ENCODE measurements at regions not wholly inside any gene's neighbourhood (a gene's known extent, or its start where the extent isn't known, plus 50 kb on each side); places are given as distances from the start of the nearest gene placed in this dataset.

DNA sequence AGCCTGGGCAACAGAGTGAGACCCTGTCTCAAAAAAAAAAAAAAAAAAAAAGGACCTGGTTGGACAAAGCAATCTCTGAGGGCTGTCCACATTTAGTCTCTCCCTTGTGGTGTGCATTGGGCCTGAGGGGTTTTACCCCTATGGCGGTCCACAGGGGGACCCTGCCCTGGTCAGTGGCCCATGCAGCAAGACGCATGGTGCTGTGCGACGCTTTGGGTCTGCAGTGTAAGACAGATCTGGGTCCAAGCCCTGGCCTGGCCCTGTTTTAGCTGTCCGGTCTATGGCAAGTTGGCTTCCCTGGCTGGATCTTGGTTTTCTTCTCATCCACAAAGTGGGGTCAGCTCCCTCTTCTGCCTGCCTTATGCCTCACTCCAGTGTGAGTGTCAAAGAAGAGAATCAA, 123.2 kb upstream of the NLRP1 start:
- H3K36me3 Mint-ChIP-seq, result no peaks in the 10 kb centered on the region
- no peaks in the 10 kb centered on the region for H3K4me1 Mint-ChIP-seq
- H3K27me3 Mint-ChIP-seq (ENCODE audit: low read depth), result peaks cover 39% of the 10 kb centered on the region
- DNase-seq (ENCODE audit: low spot score in 2 of 2, unreplicated experiment in 2 of 2), result no peak
- H3K9me3 Mint-ChIP-seq, result peaks cover under 1% of the 10 kb centered on the region
- TF ChIP-seq CTCF (IDR thresholded peaks at IDR 0.05; ENCODE audit: unreplicated experiment), result no peak
- no peak overlapping the region for H3K27ac Mint-ChIP-seq
- no peak overlapping the region for H3K4me3 Mint-ChIP-seq

DNA sequence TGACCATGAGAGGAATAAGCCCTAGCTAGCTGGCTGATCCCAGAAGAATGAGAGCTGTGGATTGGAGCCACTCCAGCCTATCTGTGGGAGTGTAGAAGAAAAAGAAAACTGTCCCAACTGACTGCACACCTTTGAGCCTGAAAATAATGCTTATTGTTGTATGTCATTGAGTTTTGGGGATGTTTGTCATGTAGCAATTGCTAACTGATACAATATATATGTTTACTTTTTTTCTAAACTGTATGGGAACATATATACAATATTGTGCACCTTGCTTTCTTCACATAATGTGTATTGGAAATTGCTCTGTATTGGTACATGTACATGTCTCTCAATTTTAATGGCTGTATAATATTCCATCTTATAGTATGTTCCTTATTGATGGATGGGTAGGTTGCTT, 124.0 kb upstream of the NLRP1 start:
- DNase-seq (ENCODE audit: low spot score in 2 of 2, unreplicated experiment in 2 of 2), result no peak
- no peak for TF ChIP-seq CTCF (IDR thresholded peaks at IDR 0.05; ENCODE audit: unreplicated experiment)
- Mint-ChIP-seq H3K4me1 (no peaks in the 10 kb centered on the region), H3K9me3 (no peaks in the 10 kb centered on the region), H3K27me3 (ENCODE audit: low read depth) (peaks cover 37% of the 10 kb centered on the region), H3K27ac (no peak overlapping the region), H3K4me3 (no peak overlapping the region), H3K36me3 (no peaks in the 10 kb centered on the region)

DNA sequence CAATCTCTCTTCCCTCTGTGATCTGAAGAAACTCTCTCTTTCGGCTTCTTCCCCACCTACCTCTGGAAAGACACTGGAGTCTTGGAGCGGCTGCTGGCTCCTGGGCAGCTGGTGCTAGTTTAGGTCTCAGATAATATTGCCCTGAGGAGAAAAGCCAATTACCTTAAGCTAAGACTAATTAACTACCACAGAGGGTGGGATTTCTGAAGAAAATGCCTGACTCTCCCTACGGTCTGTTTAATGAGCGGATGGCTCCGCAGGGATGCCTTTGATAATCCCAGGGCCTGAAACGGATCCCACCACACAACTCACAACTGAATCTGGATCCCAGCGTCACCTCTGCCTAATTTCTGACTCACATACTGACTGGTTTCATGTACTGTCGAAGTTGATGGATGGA, 127.0 kb upstream of the NLRP1 start:
- Mint-ChIP-seq H3K27ac (no peak overlapping the region), H3K36me3 (no peaks in the 10 kb centered on the region), H3K27me3 (ENCODE audit: low read depth) (peaks cover 48% of the 10 kb centered on the region), H3K9me3 (no peaks in the 10 kb centered on the region), H3K4me3 (no peak overlapping the region), H3K4me1 (no peaks in the 10 kb centered on the region)
- TF ChIP-seq CTCF (IDR thresholded peaks at IDR 0.05; ENCODE audit: unreplicated experiment), result no peak
- DNase-seq (ENCODE audit: low spot score in 2 of 2, unreplicated experiment in 2 of 2), result no peak

- no peak for DNase-seq (ENCODE audit: low spot score in 2 of 2, unreplicated experiment in 2 of 2)
These were observed 130.7 kb upstream of the NLRP1 start for GRCh38 chr17:5714993-5715392.

GRCh38 chr17:5715478-5715877, 131.2 kb upstream of the NLRP1 start:
- no peak for DNase-seq (ENCODE audit: low spot score in 2 of 2, unreplicated experiment in 2 of 2)
- Mint-ChIP-seq H3K9me3 (no peaks in the 10 kb centered on the region), H3K27me3 (ENCODE audit: low read depth) (peaks cover 46% of the 10 kb centered on the region), H3K27ac (no peak overlapping the region), H3K4me3 (no peak overlapping the region), H3K4me1 (no peaks in the 10 kb centered on the region), H3K36me3 (no peaks in the 10 kb centered on the region)
- TF ChIP-seq CTCF (IDR thresholded peaks at IDR 0.05; ENCODE audit: unreplicated experiment), result no peak

More at GRCh38 chr17:5714993-5715392, 130.7 kb upstream of the NLRP1 start:
- Mint-ChIP-seq H3K27me3 (ENCODE audit: low read depth) (peaks cover 50% of the 10 kb centered on the region), H3K36me3 (no peaks in the 10 kb centered on the region), H3K4me1 (no peaks in the 10 kb centered on the region), H3K4me3 (no peak overlapping the region), H3K9me3 (no peaks in the 10 kb centered on the region), H3K27ac (no peak overlapping the region)
- TF ChIP-seq CTCF (IDR thresholded peaks at IDR 0.05; ENCODE audit: unreplicated experiment), result no peak

GRCh38 chr17:5718726-5719125, 134.4 kb upstream of the NLRP1 start:
- Mint-ChIP-seq H3K4me3 (no peak overlapping the region), H3K36me3 (no peaks in the 10 kb centered on the region), H3K4me1 (no peaks in the 10 kb centered on the region), H3K27me3 (ENCODE audit: low read depth) (peaks cover 25% of the 10 kb centered on the region), H3K27ac (no peak overlapping the region), H3K9me3 (no peaks in the 10 kb centered on the region)
- TF ChIP-seq CTCF (IDR thresholded peaks at IDR 0.05; ENCODE audit: unreplicated experiment), result no peak
- DNase-seq (ENCODE audit: low spot score in 2 of 2, unreplicated experiment in 2 of 2), result no peak

All from mesothelial cell of epicardium (in vitro differentiated cells).